Liver (tissue), 8 donors: ENCODE measurements at regions not wholly inside any gene's neighbourhood (a gene's known extent, or its start where the extent isn't known, plus 50 kb on each side); places are given as distances from the start of the nearest gene placed in this dataset.

Source experiments
- DNase-seq: peaks from one replicate; pipeline ENCODE4 v3.0.0-alpha.2; 2017; ENCODE audit warnings: low spot score
- H3K27ac ChIP-seq, 2 donors: one replicate each; pipeline ENCODE4 v1.7.0; 2013; ENCODE audit warnings: inconsistent platforms in 2 of 2, low read length in 2 of 2, control low read depth in 1 of 2, low read depth in 1 of 2, mild to moderate bottlenecking in 1 of 2
- H3K27me3 ChIP-seq, 4 donors: one replicate each; pipeline versions ENCODE4 v1.6.1 to v1.7.0; 2013; ENCODE audit warnings: low read length in 3 of 4, inconsistent platforms in 1 of 4, mild to moderate bottlenecking in 1 of 4, moderate library complexity in 1 of 4; ENCODE audit not compliant: control insufficient read depth in 4 of 4, insufficient read depth in 4 of 4
- H3K36me3 ChIP-seq, 4 donors: one replicate each; pipeline versions ENCODE4 v1.6.1 to v1.7.0; 2013; ENCODE audit warnings: low read length in 3 of 4, mild to moderate bottlenecking in 3 of 4, low read depth in 1 of 4, moderate library complexity in 1 of 4; ENCODE audit not compliant: control insufficient read depth in 4 of 4, insufficient read depth in 3 of 4
- H3K4me1 ChIP-seq, 4 donors: one replicate each; pipeline versions ENCODE4 v1.6.1 to v1.7.0; 2013; ENCODE audit warnings: low read length in 3 of 4, mild to moderate bottlenecking in 3 of 4, moderate library complexity in 1 of 4; ENCODE audit not compliant: control insufficient read depth in 4 of 4, insufficient read depth in 4 of 4
- H3K4me3 ChIP-seq, 3 donors: one replicate each; pipeline versions ENCODE4 v1.6.1 to v1.7.0; 2013; ENCODE audit warnings: low read length in 3 of 3, control low read depth in 1 of 3, low read depth in 1 of 3, mild to moderate bottlenecking in 1 of 3
- H3K9ac ChIP-seq, 2 donors: one replicate each; pipeline ENCODE4 v1.7.0; 2013; ENCODE audit warnings: low read length in 2 of 2, mild to moderate bottlenecking in 2 of 2, moderate library complexity in 2 of 2, control low read depth in 1 of 2, low read depth in 1 of 2
- H3K9me3 ChIP-seq, 4 donors: one replicate each; pipeline versions ENCODE4 v1.6.1 to v1.7.0; 2013; ENCODE audit warnings: low read length in 3 of 4; ENCODE audit not compliant: control insufficient read depth in 4 of 4
- CTCF ChIP-seq: fragments of 150-350 bp; IDR thresholded peaks from 2 replicates; pipeline ENCODE4 v1.5.1; 2017; ENCODE audit warnings: improper control_type of control experiment, low read depth, low read length; ENCODE audit not compliant: missing input control
- EGR1 ChIP-seq, 2 donors: IDR thresholded peaks; 2 replicates each; pipeline ENCODE4 v1.6.1; 2016 to 2018; ENCODE audit warnings: antibody characterized with exemption in 2 of 2, low read depth in 2 of 2
- FOXA1 ChIP-seq: IDR thresholded peaks from 2 replicates; pipeline ENCODE4 v1.6.1; 2016; ENCODE audit warnings: antibody characterized with exemption
- FOXA2 ChIP-seq: IDR thresholded peaks from 2 replicates; pipeline ENCODE4 v1.6.1; 2016; ENCODE audit warnings: antibody characterized with exemption
- RAD21 ChIP-seq, 2 donors: IDR thresholded peaks; 2 replicates each; pipeline ENCODE4 v1.6.1; 2016; ENCODE audit warnings: antibody characterized with exemption in 2 of 2, mild to moderate bottlenecking in 2 of 2
- RXRA ChIP-seq, 2 donors: IDR thresholded peaks; 2 replicates each; pipeline ENCODE4 v1.6.1; 2017 to 2018; ENCODE audit warnings: antibody characterized with exemption in 2 of 2, mild to moderate bottlenecking in 1 of 2
- TAF1 ChIP-seq: conservative IDR thresholded peaks from 2 replicates; pipeline ENCODE4 v1.6.1; 2016; ENCODE audit warnings: antibody characterized with exemption, mild to moderate bottlenecking
- YY1 ChIP-seq: IDR thresholded peaks from 2 replicates; pipeline ENCODE4 v1.6.1; 2016; ENCODE audit warnings: antibody characterized with exemption, mild to moderate bottlenecking
- WGBS: extraction: QIAGEN DNeasy Blood & Tissue Kit; methylation state at CpG from one replicate; pipeline ENCODE4 v1.1.7; 2013; 5-methylcytosine and 5-hydroxymethylcytosine counted together
- donor health status: healthy.
- donor health status: healthy.
- donor health status: healthy.
- donor health status: healthy.
- donor health status: healthy.

GRCh38 chr6:131510591-131510990 is 62.4 kb upstream of the ARG1 start:
- Histone ChIP-seq H3K4me3 (no peak overlapping the region), H3K9ac (no peak overlapping the region), H3K9me3 (no peaks in the 10 kb centered on the region), H3K4me1 (no peaks in the 10 kb centered on the region), H3K27me3 (no peaks in the 10 kb centered on the region), H3K36me3 (no peaks in the 10 kb centered on the region), H3K27ac (no peak overlapping the region)
- no peak for TF ChIP-seq FOXA2
- no peak for TF ChIP-seq CTCF
- DNase-seq, result no peak

- Histone ChIP-seq H3K4me1 (peaks cover 0 to 4% (median 0%) of the 10 kb centered on the region in 4 donors), H3K27me3 (no peaks in the 10 kb centered on the region), H3K9ac (no peak overlapping the region), H3K4me3 (no peak overlapping the region), H3K9me3 (no peaks in the 10 kb centered on the region), H3K27ac (no peak overlapping the region), H3K36me3 (no peaks in the 10 kb centered on the region)
- TF ChIP-seq FOXA1 (peak; percentile 80), YY1 (no peak), RXRA (IDR thresholded peaks at IDR 0.05) (no peak), CTCF (peak; percentile 79), EGR1 (IDR thresholded peaks at IDR 0.05; ENCODE audit: low read depth in 2 of 2) (no peak), FOXA2 (peak; percentile 88), RAD21 (IDR thresholded peaks at IDR 0.05) (peak; percentile 96 to 98), TAF1 (no peak)
- DNase-seq, result no peak
- 47% methylated on average over 2 of the region's 2 CpGs for WGBS
Measured at GRCh38 chr6:131519670-131520436, 53.2 kb upstream of the ARG1 start.
